ENCODE measurements at regions not wholly inside any gene's neighbourhood (a gene's known extent, or its start where the extent isn't known, plus 50 kb on each side); places are given as distances from the start of the nearest gene placed in this dataset.

DNA sequence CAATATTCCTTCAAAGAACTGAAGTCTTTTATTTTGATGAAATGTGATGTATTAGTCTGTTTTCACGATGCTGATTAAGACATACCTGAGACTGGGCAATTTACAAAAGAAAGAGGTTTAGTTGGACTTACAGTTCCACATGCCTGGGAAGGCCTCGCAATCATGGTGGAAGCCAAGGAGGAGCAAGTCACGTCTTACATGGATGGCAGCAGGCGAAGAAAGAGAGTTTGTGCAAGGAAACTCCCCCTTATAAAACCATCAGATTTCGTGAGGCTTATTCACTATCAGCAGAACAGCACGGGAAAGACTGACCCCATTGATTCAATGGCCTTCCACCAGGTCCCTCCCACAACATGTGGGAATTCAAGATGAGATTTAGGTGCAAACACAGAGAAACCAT, 750.3 kb upstream of the KCND2 start:
- TF ChIP-seq, protein P1, sequence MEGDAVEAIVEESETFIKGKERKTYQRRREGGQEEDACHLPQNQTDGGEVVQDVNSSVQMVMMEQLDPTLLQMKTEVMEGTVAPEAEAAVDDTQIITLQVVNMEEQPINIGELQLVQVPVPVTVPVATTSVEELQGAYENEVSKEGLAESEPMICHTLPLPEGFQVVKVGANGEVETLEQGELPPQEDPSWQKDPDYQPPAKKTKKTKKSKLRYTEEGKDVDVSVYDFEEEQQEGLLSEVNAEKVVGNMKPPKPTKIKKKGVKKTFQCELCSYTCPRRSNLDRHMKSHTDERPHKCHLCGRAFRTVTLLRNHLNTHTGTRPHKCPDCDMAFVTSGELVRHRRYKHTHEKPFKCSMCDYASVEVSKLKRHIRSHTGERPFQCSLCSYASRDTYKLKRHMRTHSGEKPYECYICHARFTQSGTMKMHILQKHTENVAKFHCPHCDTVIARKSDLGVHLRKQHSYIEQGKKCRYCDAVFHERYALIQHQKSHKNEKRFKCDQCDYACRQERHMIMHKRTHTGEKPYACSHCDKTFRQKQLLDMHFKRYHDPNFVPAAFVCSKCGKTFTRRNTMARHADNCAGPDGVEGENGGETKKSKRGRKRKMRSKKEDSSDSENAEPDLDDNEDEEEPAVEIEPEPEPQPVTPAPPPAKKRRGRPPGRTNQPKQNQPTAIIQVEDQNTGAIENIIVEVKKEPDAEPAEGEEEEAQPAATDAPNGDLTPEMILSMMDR (IDR thresholded peaks at IDR 0.05; ENCODE audit: extremely low read depth, missing control alignments), result no peak
- no peak for DNase-seq (ENCODE audit: low spot score)

DNA sequence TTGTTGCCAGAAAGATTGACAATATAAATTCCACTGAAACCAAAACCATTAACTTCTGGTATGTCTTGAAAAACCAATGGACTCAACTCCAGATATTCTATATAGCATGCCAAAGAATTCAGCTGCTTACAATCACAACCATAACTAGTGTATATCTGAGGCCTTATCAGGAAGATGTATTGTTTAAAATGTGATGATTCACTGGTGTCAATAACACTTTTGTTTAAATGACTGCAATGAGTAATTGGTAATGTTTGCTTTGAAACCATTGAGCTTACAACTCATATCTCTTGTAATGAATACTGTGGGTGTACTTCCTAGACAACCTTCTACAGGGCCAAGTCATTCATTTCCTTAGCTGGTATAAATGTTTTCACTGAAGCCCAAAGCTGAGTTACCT, 727.9 kb upstream of the KCND2 start:
- TF ChIP-seq, protein P1 (IDR thresholded peaks at IDR 0.05; ENCODE audit: extremely low read depth, missing control alignments), result no peak
- no peak for DNase-seq (ENCODE audit: low spot score)

DNA sequence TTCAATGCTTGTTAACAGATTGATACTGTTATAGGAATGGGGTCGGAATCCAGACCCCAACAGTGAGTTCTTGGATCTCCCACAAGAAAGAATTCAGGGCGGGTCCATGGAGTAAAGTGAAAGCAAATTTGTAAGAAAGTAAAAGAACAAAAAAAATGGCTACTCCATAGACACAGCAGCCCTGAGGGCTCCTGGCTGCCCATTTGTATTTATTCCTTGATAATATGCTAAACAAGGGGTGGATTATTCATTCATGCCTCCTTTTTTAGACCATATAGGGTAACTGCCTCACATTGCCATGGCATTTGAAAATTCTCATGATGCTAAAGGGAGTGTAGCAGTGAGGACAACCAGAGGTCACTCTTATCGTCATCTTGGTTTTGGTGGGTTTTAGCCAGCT, 717.2 kb upstream of the KCND2 start:
- TF ChIP-seq, protein P1 (IDR thresholded peaks at IDR 0.05; ENCODE audit: extremely low read depth, missing control alignments), result no peak
- no peak for DNase-seq (ENCODE audit: low spot score)

DNA sequence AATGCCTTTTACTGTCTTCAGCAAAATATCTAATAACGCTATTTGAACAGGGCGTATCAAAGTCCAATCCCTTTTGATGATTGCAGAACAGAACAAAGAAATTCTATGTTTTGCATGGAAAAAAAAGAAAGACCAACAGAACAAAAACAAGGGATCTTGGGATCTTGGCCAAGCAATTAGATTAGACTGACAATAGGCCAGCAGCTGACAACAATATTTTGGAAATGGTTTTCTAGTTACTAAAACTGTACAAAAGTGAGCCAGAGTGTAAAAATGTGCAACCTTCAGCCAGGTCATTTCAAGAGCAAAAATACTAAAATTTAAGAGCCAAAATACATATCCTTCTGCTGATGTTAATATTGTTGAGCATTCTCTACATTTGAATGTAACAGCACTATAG, 716.5 kb upstream of the KCND2 start:
- no peak for DNase-seq (ENCODE audit: low spot score)
- TF ChIP-seq, protein P1 (IDR thresholded peaks at IDR 0.05; ENCODE audit: extremely low read depth, missing control alignments), result no peak

DNA sequence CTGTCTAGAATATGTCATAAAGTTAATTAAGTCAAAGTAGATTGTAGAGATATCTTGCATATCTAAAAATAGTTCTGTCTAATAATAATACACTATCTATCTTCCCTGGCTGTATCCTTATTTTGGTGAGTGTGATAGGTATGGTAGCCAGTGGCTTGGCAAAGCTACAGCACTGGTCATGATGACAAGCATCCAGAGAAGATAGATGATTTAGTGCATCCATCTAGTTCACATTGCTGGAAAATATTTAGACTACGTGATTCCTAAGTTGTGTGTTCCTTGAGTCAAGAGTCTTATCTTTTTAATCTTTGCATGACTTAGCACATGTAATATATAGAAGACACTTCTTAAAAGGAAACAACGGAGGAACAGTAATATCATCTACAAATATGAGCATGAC, 711.2 kb upstream of the KCND2 start:
- DNase-seq (ENCODE audit: low spot score), result no peak
- TF ChIP-seq, protein P1 (IDR thresholded peaks at IDR 0.05; ENCODE audit: extremely low read depth, missing control alignments), result no peak

DNA sequence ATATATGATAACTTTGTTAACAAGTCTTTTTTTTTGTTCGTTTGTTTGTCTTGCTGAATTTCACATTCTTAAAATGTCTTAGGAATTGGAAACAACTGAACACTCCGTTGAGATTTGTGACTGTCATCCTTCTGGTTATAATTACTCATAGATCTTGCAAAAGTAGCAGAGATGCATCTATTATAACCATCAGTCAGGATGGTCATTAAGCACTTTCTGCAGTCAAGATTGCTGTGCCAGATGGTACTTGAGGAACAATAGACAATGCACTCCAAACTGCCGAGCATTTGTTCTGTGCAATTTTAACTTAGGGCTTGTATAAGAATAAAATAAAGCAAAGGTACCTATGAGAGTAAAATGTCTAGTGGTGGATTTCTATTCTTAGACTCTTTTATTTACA, 710.1 kb upstream of the KCND2 start:
- TF ChIP-seq, protein P1 (IDR thresholded peaks at IDR 0.05; ENCODE audit: extremely low read depth, missing control alignments), result no peak
- DNase-seq (ENCODE audit: low spot score), result no peak

DNA sequence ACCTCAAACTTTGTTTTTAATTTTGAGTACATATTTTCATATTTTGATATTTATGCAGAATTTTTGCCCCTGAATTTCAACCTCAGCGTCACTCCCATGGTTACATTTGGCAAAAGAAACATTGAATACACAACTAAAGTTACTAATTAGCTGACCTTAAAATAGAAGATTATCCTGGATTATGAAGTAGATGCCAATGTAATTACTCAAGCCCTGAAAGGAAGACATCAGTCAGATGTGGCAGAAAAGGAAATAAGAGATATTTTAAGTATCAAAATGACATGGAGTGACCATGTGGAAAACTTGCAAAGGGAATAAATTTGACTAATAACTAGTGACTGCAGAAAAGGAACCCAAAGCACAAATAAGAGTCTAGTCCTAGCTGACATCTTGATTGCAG, 701.3 kb upstream of the KCND2 start:
- no peak for DNase-seq (ENCODE audit: low spot score)
- TF ChIP-seq, protein P1 (IDR thresholded peaks at IDR 0.05; ENCODE audit: extremely low read depth, missing control alignments), result no peak
